ENCODE measurements at regions not wholly inside any gene's neighbourhood (a gene's known extent, or its start where the extent isn't known, plus 50 kb on each side); places are given as distances from the start of the nearest gene placed in this dataset.
A peak's percentile ranks its signal among the peaks of the same experiment; 100 is the strongest.

- H3K9me3 ChIP-seq: no peaks in the 10 kb centered on the region
- no peaks in the 10 kb centered on the region for H3K36me3 ChIP-seq
- TF ChIP-seq CTCF (IDR thresholded peaks at IDR 0.05): no peak
- H3K4me3 ChIP-seq: no peak overlapping the region
- no peaks in the 10 kb centered on the region for H3K27me3 ChIP-seq
- H3K27ac ChIP-seq: no peak overlapping the region
- peak; percentile 18 for DNase-seq (ENCODE audit: low spot score)
- H3K4me1 ChIP-seq: peaks cover 0 to 48% of the 10 kb centered on the region in 2 donors
Observed at GRCh38 chr3:177340243-177340830, 143.1 kb upstream of the TBL1XR1 start.

- peak overlapping the region in 1 of 2 donors; percentile 20 for H3K27ac ChIP-seq
- no peak for TF ChIP-seq CTCF (IDR thresholded peaks at IDR 0.05)
- H3K36me3 ChIP-seq: no peaks in the 10 kb centered on the region
- peaks cover 0 to 51% of the 10 kb centered on the region in 2 donors for H3K4me1 ChIP-seq
- DNase-seq (ENCODE audit: low spot score): peak; percentile 40
- H3K27me3 ChIP-seq: no peaks in the 10 kb centered on the region
- H3K9me3 ChIP-seq: no peaks in the 10 kb centered on the region
- H3K4me3 ChIP-seq: no peak overlapping the region
Observed at GRCh38 chr3:177341736-177342419, 144.6 kb upstream of the TBL1XR1 start.

- H3K27me3 ChIP-seq: no peaks in the 10 kb centered on the region
- H3K4me1 ChIP-seq: peaks cover 0 to 48% of the 10 kb centered on the region in 2 donors
- H3K9me3 ChIP-seq: no peaks in the 10 kb centered on the region
- no peak for TF ChIP-seq CTCF (IDR thresholded peaks at IDR 0.05)
- H3K36me3 ChIP-seq: no peaks in the 10 kb centered on the region
- H3K4me3 ChIP-seq: no peak overlapping the region
- DNase-seq (ENCODE audit: low spot score): peak; percentile 50
- peak overlapping the region; percentile 87 to 94 for H3K27ac ChIP-seq
Observed at GRCh38 chr3:177343122-177343625, 145.9 kb upstream of the TBL1XR1 start.

GRCh38 chr3:177345049-177345972 lies 148.0 kb upstream of the TBL1XR1 start:
- no peak overlapping the region for H3K4me3 ChIP-seq
- peak overlapping the region; percentile 87 to 94 for H3K27ac ChIP-seq
- TF ChIP-seq CTCF (IDR thresholded peaks at IDR 0.05): no peak
- peaks cover 0 to 43% of the 10 kb centered on the region in 2 donors for H3K4me1 ChIP-seq
- H3K27me3 ChIP-seq: no peaks in the 10 kb centered on the region
- no peaks in the 10 kb centered on the region for H3K36me3 ChIP-seq
- peak; percentile 96 for DNase-seq (ENCODE audit: low spot score)
- no peaks in the 10 kb centered on the region for H3K9me3 ChIP-seq

DNA sequence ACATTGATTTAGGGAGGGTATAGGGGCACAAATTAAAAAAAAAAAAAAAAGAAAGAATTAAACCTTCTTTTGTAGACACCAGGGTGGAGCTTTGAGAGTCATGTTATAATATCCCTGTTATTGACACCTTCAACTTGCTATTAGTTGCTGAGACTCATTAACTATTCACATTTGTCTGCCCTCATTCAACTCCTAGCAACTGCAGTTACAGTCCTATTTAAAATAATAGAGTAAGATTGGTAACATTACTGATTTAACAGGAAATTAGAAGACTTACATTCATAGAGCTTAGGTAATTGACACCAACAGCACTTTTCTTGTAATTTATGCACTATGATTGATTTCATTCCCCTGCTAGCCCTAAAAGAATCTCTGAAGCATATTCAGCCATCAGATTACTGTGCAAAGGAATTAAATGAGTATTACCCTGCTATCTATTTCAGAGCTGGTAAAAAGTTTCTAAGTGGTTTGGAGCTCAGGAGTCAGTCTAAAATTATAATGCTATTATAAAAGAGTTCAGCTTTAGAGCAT lies 148.8 kb upstream of the TBL1XR1 start:
- Histone ChIP-seq H3K27ac (peak overlapping the region; percentile 87 to 94), H3K4me3 (no peak overlapping the region), H3K9me3 (no peaks in the 10 kb centered on the region), H3K4me1 (peaks cover 0 to 43% of the 10 kb centered on the region in 2 donors), H3K36me3 (no peaks in the 10 kb centered on the region), H3K27me3 (no peaks in the 10 kb centered on the region)
- DNase-seq (ENCODE audit: low spot score): no peak
- no peak for TF ChIP-seq CTCF (IDR thresholded peaks at IDR 0.05)
